Stomach smooth muscle (tissue), 2 donors: ENCODE measurements at regions not wholly inside any gene's neighbourhood (a gene's known extent, or its start where the extent isn't known, plus 50 kb on each side); places are given as distances from the start of the nearest gene placed in this dataset.

Experiments used
- H3K27ac ChIP-seq: one replicate; pipeline ENCODE4 v1.7.0; 2013; ENCODE audit warnings: mild to moderate bottlenecking, low read length, inconsistent platforms
- H3K27me3 ChIP-seq, 2 donors: one replicate each; pipeline ENCODE4 v1.7.0; 2013; ENCODE audit warnings: low read length in 2 of 2; ENCODE audit not compliant: insufficient read depth in 2 of 2, control insufficient read depth in 1 of 2
- H3K36me3 ChIP-seq, 2 donors: one replicate each; pipeline ENCODE4 v1.7.0; 2013; ENCODE audit warnings: low read length in 2 of 2; ENCODE audit not compliant: control insufficient read depth in 2 of 2, insufficient read depth in 2 of 2
- H3K4me1 ChIP-seq: one replicate; pipeline ENCODE4 v1.7.0; 2013; ENCODE audit warnings: low read length; ENCODE audit not compliant: control insufficient read depth, insufficient read depth
- H3K4me3 ChIP-seq, 2 donors: one replicate each; pipeline ENCODE4 v1.7.0; 2013; ENCODE audit warnings: low read length in 2 of 2
- H3K9ac ChIP-seq, 2 donors: one replicate each; pipeline ENCODE4 v1.7.0; 2013; ENCODE audit warnings: low read length in 2 of 2, mild to moderate bottlenecking in 1 of 2
- H3K9me3 ChIP-seq, 2 donors: one replicate each; pipeline ENCODE4 v1.7.0; 2013; ENCODE audit warnings: low read length in 2 of 2; ENCODE audit not compliant: control insufficient read depth in 2 of 2
- donor health status: healthy.
- donor health status: Pancreatic carcinoma.

DNA sequence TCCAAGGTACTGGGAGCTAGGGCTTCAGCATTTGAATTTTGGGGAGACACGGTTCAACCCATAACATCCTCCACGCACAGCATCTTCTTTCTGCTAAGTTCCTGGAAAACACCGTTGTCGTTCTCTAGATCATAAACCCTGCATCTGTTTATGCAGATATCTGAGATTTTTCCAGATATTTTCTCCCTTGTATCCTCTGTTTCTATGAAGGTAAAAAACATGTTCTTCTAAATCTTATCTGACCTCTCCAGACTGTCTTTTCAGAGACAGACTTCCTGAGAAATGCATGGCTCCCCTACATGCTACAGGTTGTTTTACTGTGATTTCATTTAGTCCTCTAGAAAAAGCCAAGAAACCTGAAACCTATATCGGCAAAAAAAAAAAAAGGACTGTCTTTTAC lies 152.3 kb upstream of the KLF3 start:
- Histone ChIP-seq H3K27ac (no peak overlapping the region), H3K9ac (no peak overlapping the region), H3K27me3 (no peaks in the 10 kb centered on the region)

DNA sequence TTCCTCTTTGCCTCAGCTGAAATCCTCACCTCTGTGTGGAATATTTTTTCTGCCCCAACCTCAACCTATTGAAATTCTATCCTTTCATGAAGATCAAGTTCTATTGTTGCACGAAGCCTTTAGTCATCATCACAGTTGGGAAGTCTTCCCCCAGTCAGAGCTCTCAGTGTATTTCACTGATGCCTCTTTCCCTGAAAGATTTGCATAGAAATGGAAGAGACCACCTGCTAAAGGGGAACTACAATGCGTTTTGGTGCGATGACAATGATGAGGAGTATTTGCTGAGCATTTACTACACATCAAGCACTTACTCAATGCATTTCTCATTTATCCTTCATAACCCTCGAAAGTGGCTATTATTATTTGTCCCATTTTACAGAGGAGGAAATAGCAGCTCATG lies 151.2 kb upstream of the KLF3 start:
- no peak overlapping the region for H3K4me3 ChIP-seq
- H3K9ac ChIP-seq = no peak overlapping the region
- H3K27me3 ChIP-seq = no peaks in the 10 kb centered on the region
- H3K9me3 ChIP-seq = no peaks in the 10 kb centered on the region
- no peaks in the 10 kb centered on the region for H3K4me1 ChIP-seq
- no peaks in the 10 kb centered on the region for H3K36me3 ChIP-seq
- H3K27ac ChIP-seq = no peak overlapping the region

More for the DNA sequence above, 152.3 kb upstream of the KLF3 start:
- Histone ChIP-seq H3K4me1 (no peaks in the 10 kb centered on the region), H3K4me3 (no peak overlapping the region), H3K36me3 (no peaks in the 10 kb centered on the region), H3K9me3 (no peaks in the 10 kb centered on the region)

DNA sequence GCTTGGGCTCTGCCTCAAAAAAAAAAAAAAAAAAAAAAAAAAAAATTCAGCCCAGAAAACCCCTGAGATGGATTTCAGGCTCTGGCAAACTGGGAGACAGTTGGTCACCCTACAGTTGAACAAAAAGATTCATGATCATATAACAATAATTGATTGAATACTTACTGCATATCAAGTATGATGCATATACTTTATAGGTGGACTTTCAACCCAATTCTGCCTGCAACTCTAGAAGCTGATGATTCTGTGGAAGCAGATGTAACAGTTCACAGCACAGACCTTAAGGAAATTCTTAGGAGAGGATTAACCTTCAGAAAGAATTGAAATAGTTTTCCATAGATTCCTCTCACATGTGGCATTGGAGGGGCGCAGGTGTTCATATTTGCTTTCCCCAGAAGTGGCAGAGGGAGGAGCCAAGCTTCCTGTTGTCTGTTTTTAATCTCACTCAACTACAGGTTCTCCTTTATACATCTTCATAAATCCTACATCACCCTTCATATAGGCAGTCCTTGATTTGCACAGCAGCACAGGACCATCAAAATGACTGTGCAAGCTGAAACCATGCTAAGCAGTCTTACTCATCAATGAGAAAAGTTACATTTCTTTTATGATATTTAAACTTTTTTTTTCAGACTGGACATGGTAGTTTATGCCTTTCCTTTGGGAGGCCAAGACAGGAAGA lies 149.4 kb upstream of the KLF3 start:
- no peaks in the 10 kb centered on the region for H3K36me3 ChIP-seq
- H3K9me3 ChIP-seq = no peaks in the 10 kb centered on the region
- H3K27me3 ChIP-seq = no peaks in the 10 kb centered on the region
- no peaks in the 10 kb centered on the region for H3K4me1 ChIP-seq
- H3K4me3 ChIP-seq = no peak overlapping the region
- no peak overlapping the region for H3K9ac ChIP-seq
- H3K27ac ChIP-seq = no peak overlapping the region

DNA sequence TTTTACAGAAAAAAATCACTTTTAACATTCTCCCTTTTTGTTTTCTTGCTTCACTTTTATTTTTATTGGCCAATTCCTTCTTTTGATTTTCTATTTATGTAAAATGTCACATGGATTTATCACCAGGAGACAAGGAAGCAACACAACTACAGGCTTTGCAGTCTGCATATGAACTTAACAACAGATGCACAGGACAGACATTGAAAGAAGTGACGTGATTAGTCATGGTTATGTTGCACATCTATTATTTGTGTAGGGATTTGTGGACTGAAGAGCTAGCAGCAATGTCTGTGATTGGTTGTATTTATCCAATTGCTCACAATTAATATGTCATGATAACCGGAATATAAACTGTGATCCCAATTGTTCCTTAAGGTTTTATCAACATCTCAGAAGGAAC lies 147.8 kb upstream of the KLF3 start:
- no peak overlapping the region for H3K4me3 ChIP-seq
- no peaks in the 10 kb centered on the region for H3K4me1 ChIP-seq
- H3K9me3 ChIP-seq = no peaks in the 10 kb centered on the region
- H3K27ac ChIP-seq = no peak overlapping the region
- no peak overlapping the region for H3K9ac ChIP-seq
- no peaks in the 10 kb centered on the region for H3K27me3 ChIP-seq
- no peaks in the 10 kb centered on the region for H3K36me3 ChIP-seq

DNA sequence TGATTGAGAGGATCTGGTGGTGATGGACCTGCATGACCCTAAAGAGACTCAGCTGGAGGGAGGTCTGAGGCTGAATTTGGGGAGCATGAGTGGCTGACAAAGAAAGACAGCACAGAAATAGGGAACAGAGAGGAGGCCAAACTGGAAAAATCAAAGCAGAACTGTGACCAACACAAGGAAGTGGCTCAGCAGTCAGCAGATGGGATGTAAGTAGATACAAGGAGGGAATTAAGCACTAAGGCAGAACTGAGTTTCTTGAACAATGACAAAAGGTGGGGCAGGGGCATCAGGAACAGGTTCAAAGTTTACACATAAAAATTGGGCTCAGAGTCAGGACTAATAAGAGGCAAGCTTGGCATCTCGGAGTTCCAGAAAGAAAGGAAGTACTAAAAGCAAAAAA lies 144.3 kb upstream of the KLF3 start:
- H3K9ac ChIP-seq = no peak overlapping the region
- no peaks in the 10 kb centered on the region for H3K9me3 ChIP-seq
- no peaks in the 10 kb centered on the region for H3K36me3 ChIP-seq
- H3K4me1 ChIP-seq = no peaks in the 10 kb centered on the region
- H3K27ac ChIP-seq = no peak overlapping the region
- no peak overlapping the region for H3K4me3 ChIP-seq
- no peaks in the 10 kb centered on the region for H3K27me3 ChIP-seq

DNA sequence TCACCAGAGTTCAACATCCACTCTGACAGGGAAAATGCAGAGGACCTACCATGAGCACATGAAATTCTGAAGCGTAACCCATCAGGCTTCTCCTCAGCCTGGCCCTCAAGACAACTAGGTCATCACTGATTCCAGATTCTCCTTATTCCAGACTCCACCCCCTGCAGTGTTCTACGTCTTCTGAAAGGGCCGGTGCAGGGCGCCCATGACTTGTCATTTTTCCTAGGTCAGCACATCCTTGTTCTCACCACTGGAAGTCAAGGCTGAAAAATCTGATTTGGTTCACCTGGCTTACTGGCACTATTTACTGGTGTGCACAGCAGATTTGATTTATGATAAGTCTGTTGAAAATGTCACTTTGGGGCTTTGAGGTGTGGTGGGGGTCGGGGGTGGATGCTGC lies 140.9 kb upstream of the KLF3 start:
- Histone ChIP-seq H3K27me3 (no peaks in the 10 kb centered on the region), H3K9me3 (no peaks in the 10 kb centered on the region), H3K27ac (no peak overlapping the region), H3K4me3 (no peak overlapping the region), H3K36me3 (no peaks in the 10 kb centered on the region), H3K9ac (no peak overlapping the region), H3K4me1 (no peaks in the 10 kb centered on the region)

DNA sequence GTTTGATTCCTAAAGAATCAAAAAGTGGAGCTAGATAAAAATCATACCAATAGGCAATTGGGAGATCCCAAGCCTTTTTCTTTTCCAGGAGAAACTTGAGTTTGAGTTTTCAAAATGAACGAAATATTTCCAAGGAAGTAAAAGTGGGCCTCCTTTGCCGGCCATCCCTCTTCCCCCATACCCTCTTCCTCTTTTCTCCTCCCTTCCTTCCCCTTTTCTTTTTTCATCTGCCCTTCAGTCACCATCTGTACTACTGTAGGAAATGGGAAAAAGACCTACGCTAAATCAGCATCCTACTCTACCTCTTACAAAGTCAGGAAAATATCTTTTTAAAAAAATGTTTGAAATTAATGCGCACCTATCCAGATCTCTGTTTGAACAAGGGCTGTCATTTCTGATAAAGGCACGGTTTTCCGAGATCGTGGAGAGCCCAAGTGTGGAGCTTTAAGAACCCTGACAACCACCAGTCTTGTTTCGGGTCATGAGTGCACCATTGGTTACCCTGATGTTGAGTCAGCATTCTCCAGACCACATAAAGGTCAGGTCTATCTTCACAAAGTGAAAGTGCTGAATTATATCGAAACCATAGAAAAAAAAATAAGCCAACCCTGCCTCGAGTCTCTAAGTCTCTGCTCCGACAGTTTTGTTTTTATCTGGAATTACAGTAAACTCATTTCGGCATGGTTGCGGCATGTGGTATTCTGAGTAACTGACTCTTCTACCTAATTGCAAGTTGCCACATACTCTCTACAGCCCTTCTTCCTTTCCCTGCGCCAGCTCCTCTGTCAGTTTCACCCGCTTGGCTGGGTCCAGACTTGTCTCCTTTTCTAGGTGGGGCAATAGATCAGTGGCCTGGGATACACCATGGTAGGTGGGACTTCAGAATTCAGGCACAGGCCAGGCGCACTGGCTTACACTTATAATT lies 140.2 kb upstream of the KLF3 start:
- H3K27me3 ChIP-seq = no peaks in the 10 kb centered on the region
- no peak overlapping the region for H3K4me3 ChIP-seq
- no peaks in the 10 kb centered on the region for H3K4me1 ChIP-seq
- no peak overlapping the region for H3K27ac ChIP-seq
- H3K36me3 ChIP-seq = no peaks in the 10 kb centered on the region
- H3K9me3 ChIP-seq = no peaks in the 10 kb centered on the region
- no peak overlapping the region for H3K9ac ChIP-seq

DNA sequence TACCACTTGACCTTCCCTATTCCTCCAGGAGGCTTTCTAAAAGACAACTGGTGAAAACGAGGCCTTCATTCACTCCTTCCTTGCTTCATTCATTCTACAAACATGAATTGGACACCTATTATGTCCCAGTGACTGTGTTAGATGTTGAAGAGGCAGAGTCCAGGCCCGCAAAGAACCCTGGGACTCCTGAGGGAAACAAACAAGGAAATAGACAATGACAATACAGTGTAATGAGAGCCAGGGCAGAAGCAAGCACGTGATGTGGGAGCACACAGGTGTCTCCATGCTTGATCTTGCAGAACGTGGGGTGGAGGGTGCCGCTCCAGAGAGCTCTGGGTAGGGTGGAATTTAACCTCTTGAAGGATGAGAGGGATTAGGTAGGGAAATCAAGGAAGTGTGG lies 137.6 kb upstream of the KLF3 start:
- H3K4me1 ChIP-seq = peaks cover 2% of the 10 kb centered on the region
- H3K9me3 ChIP-seq = no peaks in the 10 kb centered on the region
- H3K27me3 ChIP-seq = no peaks in the 10 kb centered on the region
- no peak overlapping the region for H3K4me3 ChIP-seq
- H3K27ac ChIP-seq = no peak overlapping the region
- H3K36me3 ChIP-seq = no peaks in the 10 kb centered on the region
- no peak overlapping the region for H3K9ac ChIP-seq

DNA sequence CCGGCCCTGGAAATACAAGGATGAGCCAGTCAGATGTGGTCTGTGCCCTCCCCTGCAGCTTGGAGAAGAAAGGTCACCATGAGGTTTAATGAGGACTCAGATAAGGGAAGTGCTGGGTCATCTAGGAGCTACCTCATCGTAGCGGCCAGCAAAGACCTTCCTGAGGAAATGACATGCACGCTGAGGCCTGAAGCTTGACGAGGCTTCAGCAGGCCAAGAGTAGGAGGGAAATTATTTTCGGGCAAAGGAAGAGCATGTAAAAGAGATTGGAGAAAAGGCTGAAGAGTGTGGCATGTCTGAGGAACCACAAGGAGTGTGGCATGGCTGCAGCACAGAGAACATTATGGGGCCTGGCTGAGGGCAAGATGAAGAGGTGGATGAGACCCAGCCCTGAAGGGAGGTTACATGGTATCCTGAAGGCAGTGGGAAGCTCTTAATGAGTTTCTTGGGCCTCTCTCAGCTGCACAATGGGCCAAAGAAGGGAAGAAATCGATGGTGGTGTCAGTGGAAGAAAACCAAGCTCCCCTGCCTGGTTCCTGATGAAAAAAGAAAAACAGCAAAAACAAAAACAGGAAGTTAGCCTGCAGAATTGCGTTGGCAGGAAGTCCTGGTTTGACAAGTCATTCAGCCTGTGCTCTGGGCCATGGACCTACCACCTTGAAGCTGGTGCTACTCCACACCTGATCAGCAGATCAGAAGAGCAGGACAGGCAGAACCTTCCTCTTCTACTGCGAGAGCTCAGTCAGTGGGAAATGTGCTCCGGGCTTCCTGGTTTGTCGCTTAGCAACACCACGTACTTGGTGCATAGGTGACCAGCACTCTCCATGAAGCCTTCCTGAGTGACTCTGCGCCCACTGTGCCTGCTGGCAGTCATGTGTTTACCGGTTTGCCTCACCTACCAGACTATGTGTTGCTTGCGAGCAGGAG lies 134.5 kb upstream of the KLF3 start:
- H3K27ac ChIP-seq = no peak overlapping the region
- no peaks in the 10 kb centered on the region for H3K27me3 ChIP-seq
- H3K9ac ChIP-seq = no peak overlapping the region
- no peak overlapping the region for H3K4me3 ChIP-seq
- peaks cover 18% of the 10 kb centered on the region for H3K4me1 ChIP-seq
- H3K36me3 ChIP-seq = no peaks in the 10 kb centered on the region
- H3K9me3 ChIP-seq = no peaks in the 10 kb centered on the region

DNA sequence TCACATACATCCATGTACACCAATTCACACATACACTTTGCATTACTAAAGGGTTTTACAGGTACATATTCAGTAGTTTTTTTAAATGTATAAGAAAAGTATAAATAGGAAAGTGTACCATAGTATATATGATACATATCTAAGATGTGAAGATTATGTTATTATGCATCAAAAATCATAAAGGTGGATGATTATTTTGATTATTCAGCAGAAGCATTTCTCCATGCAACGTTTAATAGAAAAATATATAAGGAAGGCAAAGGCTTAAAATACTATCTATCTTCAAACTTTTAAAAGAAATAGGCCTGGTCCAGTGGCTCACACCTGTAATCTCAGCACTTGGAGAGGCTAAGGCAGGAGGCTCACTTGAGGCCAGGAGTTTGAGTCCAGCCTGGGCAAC lies 133.5 kb upstream of the KLF3 start:
- Histone ChIP-seq H3K4me3 (no peak overlapping the region), H3K9me3 (no peaks in the 10 kb centered on the region), H3K9ac (no peak overlapping the region), H3K36me3 (no peaks in the 10 kb centered on the region), H3K27me3 (no peaks in the 10 kb centered on the region), H3K4me1 (peaks cover 18% of the 10 kb centered on the region), H3K27ac (no peak overlapping the region)
